ENCODE measurements at regions not wholly inside any gene's neighbourhood (a gene's known extent, or its start where the extent isn't known, plus 50 kb on each side); places are given as distances from the start of the nearest gene placed in this dataset.

DNA sequence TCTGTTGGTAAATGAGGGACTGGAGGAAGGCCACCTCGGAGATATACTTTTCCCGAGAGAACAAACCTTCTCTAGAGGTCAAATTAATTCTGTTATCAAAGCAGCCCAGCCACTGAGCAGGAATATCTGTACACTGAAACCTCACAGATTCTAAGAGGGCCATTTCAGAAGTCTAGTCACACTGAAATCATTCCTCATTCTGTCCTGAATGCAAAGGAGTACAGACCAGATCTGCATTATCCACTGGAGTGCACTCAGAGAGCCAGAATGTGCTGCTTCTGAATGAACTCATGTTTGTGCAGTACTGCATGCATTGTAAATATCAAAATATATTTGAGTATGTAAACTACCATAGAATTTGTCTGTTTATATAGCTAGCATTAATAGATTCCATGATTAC lies 278.3 kb upstream of the FSTL5 start:
- H3K4me3 ChIP-seq = no peak overlapping the region
- H3K27me3 ChIP-seq = no peaks in the 10 kb centered on the region
- H3K27ac ChIP-seq = no peak overlapping the region
- H3K36me3 ChIP-seq = no peaks in the 10 kb centered on the region
- H3K9me3 ChIP-seq (replicated peaks) = no peaks in the 10 kb centered on the region
- DNase-seq = no peak
- no peaks in the 10 kb centered on the region for H3K4me1 ChIP-seq

DNA sequence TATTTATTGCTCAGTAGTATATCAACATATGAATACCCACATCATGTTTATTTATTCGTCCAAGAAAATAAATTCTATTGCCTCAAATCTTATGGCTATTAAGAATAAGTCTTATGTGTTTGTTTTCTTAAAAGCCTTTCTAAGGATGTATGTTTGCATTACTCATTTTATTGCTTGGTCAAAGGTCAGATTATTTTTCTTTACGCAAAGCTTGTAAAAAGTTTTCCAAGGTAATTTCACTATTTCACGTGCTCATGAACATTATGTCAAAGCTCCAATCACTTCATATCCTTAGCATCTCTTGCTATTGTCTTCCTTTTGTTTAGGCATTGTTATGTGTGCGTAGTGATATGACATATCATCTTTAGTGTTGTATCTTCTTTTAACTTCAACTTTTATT lies 258.5 kb upstream of the FSTL5 start:
- no peaks in the 10 kb centered on the region for H3K4me1 ChIP-seq
- no peaks in the 10 kb centered on the region for H3K27me3 ChIP-seq
- H3K4me3 ChIP-seq = no peak overlapping the region
- no peak overlapping the region for H3K27ac ChIP-seq
- DNase-seq = no peak
- no peaks in the 10 kb centered on the region for H3K36me3 ChIP-seq
- H3K9me3 ChIP-seq (replicated peaks) = no peaks in the 10 kb centered on the region

DNA sequence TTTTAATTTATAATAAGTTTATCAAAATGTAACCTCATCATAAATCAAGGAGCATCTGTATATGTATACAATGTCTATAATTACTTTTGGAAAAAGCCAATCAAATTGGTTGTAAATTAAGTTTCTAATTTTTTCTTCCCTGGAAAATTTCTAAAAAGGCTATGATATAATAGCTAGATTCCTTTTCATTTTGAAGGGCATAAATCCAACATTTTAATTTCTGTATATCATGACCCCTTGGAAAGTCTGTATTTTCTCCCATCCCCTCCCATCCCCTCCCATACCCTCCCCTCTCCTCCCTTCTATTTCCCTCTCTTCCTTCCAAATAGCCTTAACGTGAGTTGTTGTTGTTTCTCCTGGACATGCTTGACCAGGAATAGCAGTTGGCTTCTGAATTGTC lies 247.1 kb upstream of the FSTL5 start:
- Histone ChIP-seq H3K36me3 (no peaks in the 10 kb centered on the region), H3K4me3 (no peak overlapping the region), H3K9me3 (replicated peaks) (no peaks in the 10 kb centered on the region), H3K27ac (no peak overlapping the region), H3K4me1 (no peaks in the 10 kb centered on the region), H3K27me3 (no peaks in the 10 kb centered on the region)
- no peak for DNase-seq

DNA sequence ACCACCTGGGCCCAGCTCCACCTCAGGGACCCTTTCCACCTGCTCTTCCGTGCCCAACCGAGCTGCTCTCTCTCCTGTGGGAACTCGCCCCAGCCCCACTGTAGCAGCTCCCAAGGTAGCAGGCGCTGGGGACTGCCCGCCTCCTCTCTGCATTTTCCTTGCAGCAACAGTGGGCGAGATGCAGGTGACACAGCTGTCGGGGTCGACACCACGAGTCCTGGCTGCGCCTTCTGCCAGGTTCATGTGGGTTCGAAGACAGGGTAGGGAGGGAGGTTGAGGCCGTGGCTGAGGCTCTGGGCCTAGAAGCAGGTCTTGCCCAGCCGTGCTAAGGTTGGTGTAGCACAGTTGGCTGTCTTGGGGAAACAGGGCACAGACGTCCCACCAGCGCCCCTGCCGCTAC lies 245.2 kb upstream of the FSTL5 start:
- DNase-seq = no peak
- H3K36me3 ChIP-seq = no peaks in the 10 kb centered on the region
- no peaks in the 10 kb centered on the region for H3K4me1 ChIP-seq
- no peak overlapping the region for H3K27ac ChIP-seq
- no peak overlapping the region for H3K4me3 ChIP-seq
- H3K9me3 ChIP-seq (replicated peaks) = no peaks in the 10 kb centered on the region
- H3K27me3 ChIP-seq = no peaks in the 10 kb centered on the region

DNA sequence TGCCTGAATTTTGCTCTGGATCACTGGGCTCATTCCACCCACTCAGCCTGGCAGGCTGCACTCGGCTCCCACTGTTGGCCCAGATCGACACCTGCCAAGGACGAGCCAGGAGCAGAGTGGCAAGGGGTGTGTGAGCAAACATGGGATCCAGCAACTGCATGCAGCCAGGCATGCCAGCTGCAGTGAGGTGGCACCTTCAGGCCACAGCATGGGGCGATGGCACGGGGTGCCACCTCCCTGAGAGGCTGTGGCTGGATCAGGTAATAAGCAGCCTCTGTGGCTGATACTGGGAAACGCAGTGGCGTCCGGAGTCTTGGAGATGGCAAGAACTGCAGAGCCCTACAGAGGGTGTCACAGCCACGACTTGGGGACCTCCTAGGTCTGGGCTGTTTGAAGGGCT lies 244.5 kb upstream of the FSTL5 start:
- H3K4me1 ChIP-seq = no peaks in the 10 kb centered on the region
- DNase-seq = no peak
- no peaks in the 10 kb centered on the region for H3K9me3 ChIP-seq (replicated peaks)
- H3K27ac ChIP-seq = no peak overlapping the region
- no peaks in the 10 kb centered on the region for H3K36me3 ChIP-seq
- H3K27me3 ChIP-seq = no peaks in the 10 kb centered on the region
- H3K4me3 ChIP-seq = no peak overlapping the region

DNA sequence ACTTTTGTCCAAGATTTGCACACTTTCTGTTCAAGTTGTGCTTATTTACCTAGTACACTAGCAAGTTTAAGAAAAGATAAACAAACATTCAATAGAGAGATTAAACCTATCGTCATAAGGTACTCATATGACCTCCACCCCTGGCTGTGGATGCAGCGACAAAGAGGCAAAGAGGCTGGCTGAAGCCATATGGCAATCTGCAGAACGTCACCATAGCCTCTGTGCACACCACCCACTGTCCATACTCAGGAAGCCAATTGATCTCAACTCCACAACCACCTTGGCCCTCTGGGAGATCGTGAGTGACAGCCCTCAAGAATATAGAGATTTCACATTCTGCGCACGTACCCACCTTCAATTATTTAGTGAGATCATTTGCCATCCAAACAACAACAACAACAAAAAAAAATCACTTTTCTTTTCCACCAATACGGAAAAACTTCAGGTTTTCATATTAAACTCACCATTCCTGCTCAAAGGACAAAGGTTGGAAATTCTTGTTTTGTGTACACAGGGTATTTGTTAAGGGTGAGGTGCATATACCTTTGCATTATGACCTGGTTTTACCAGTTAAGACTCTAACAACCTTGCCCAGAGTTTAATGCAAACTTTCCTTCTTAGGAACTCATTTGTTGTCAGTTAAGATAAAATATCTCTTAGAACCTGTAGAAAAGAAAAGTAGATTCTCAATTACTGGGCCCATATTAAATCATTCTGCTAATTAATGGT lies 243.0 kb upstream of the FSTL5 start:
- Histone ChIP-seq H3K4me3 (no peak overlapping the region), H3K27ac (no peak overlapping the region), H3K27me3 (no peaks in the 10 kb centered on the region), H3K36me3 (no peaks in the 10 kb centered on the region), H3K9me3 (replicated peaks) (no peaks in the 10 kb centered on the region), H3K4me1 (no peaks in the 10 kb centered on the region)
- DNase-seq = no peak

DNA sequence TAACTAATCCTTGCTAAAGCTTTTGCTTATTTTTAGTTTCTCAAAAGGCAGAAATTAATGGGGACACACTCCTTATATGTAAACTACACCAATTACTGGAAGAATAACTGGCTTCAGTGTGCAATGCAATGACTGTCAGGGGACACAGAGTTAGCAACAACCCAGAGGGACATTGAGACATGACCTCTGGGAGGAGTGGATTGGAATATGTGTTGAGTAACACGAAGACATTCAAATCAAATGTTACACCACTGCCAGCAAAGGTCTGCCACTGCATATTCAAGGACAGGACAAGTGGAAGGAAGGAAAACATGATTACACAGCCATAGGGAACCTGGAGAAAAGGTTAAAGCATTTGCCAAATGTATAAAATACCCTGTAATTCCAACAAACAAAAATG lies 240.1 kb upstream of the FSTL5 start:
- H3K4me3 ChIP-seq = no peak overlapping the region
- no peaks in the 10 kb centered on the region for H3K4me1 ChIP-seq
- DNase-seq = no peak
- H3K27ac ChIP-seq = no peak overlapping the region
- no peaks in the 10 kb centered on the region for H3K36me3 ChIP-seq
- H3K27me3 ChIP-seq = no peaks in the 10 kb centered on the region
- no peaks in the 10 kb centered on the region for H3K9me3 ChIP-seq (replicated peaks)

DNA sequence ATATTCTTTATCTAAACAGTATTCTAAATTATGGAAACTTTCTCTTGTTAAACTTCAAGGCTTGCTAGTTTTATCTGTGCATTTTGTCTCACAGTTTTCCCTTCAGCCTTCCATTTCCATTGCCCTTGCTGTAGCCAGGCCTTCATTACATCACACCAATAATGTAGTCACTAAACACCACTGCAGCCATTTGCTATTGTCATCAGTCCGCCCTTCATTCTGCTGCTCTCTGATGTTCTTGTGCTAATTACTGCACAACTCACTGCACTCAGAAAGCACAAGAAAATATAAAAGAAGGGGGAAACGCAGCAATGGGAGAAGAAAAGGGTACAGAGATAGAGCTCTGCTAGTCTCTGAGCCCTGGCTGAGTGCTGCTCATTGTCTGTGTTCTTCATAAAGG lies 239.6 kb upstream of the FSTL5 start:
- no peaks in the 10 kb centered on the region for H3K27me3 ChIP-seq
- no peaks in the 10 kb centered on the region for H3K9me3 ChIP-seq (replicated peaks)
- H3K4me1 ChIP-seq = no peaks in the 10 kb centered on the region
- no peak for DNase-seq
- no peak overlapping the region for H3K4me3 ChIP-seq
- H3K36me3 ChIP-seq = no peaks in the 10 kb centered on the region
- no peak overlapping the region for H3K27ac ChIP-seq

DNA sequence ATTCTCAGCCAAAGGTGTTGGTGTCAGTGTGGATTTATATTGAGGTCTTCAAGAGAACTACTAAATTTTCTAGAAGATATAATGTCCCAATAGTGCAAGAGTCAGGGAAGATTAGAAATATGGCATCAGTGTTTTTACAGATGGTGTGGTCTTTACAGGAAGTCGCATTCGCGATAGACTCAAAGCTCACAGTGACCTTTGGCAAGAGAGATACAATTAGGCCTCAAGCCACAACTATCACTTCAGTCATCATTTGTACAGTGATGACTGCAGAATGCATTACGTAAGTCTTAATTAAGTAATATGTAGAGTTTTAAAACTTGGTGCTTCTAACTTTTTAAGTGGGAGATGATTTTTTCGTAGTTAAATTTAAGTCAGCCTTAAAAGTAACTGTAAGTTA lies 237.2 kb upstream of the FSTL5 start:
- Histone ChIP-seq H3K36me3 (no peaks in the 10 kb centered on the region), H3K4me3 (no peak overlapping the region), H3K9me3 (replicated peaks) (no peaks in the 10 kb centered on the region), H3K27me3 (no peaks in the 10 kb centered on the region), H3K27ac (no peak overlapping the region), H3K4me1 (no peaks in the 10 kb centered on the region)
- DNase-seq = no peak

DNA sequence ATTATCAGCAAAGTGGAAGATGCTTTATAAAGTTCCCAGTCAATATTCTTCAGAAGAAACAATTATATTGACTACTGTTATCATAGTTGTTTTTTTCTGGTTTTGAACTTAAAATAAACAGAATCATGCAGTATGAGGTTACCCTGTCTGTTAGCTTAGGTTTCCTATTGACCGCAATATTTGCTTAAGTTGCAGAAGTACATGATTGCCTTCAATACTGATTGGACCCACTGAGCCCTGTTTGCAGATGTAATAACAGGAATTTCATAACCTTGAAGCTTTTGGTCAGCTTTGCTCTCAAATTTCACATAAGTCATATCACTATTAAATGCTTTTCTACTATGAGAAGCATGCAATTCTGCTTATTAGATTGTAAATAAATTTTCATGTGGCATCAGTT lies 229.1 kb upstream of the FSTL5 start:
- Histone ChIP-seq H3K4me3 (no peak overlapping the region), H3K9me3 (replicated peaks) (no peaks in the 10 kb centered on the region), H3K27ac (no peak overlapping the region), H3K4me1 (no peaks in the 10 kb centered on the region), H3K36me3 (no peaks in the 10 kb centered on the region), H3K27me3 (no peaks in the 10 kb centered on the region)
- DNase-seq = no peak

DNA sequence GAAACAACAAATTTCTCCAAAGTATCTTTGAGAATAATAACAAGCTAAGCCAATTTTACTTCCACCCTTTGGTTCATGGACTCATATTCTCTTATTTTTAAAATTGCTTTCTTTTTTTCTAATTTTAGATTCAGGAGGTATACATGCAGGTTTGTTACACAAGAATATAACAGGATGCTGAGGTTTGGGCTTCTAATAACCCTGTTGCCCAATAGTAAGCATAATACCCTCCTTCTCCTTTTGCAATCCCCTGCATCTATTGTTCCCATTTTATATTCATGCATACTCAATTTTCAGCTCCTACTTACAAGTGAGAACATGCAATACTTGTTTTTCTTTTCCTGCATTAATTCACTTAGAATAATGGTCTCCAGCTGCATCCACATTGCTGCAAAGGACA lies 202.3 kb upstream of the FSTL5 start:
- H3K27ac ChIP-seq = no peak overlapping the region
- no peak for DNase-seq
- H3K36me3 ChIP-seq = no peaks in the 10 kb centered on the region
- H3K4me1 ChIP-seq = no peaks in the 10 kb centered on the region
- H3K27me3 ChIP-seq = no peaks in the 10 kb centered on the region
- H3K4me3 ChIP-seq = no peak overlapping the region
- no peaks in the 10 kb centered on the region for H3K9me3 ChIP-seq (replicated peaks)

DNA sequence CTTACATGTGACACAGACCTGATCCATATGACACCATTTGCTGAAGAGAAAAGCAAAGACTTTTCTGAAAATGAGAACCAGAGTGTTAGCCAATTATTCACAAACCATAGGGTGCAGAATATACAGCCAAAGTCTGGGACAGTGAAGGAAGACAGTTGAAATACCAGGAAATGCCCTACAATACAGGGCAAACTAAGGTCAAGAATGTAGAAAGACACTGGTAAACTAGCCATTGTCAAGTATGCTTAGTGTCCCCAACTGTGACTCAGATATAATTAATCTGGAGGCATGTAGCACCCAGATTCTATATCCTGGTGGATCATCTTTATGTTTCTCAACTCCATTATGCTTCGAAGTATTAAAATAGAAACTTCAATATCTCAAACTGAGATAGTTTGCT lies 200.9 kb upstream of the FSTL5 start:
- no peaks in the 10 kb centered on the region for H3K27me3 ChIP-seq
- H3K4me1 ChIP-seq = no peaks in the 10 kb centered on the region
- no peak overlapping the region for H3K4me3 ChIP-seq
- H3K36me3 ChIP-seq = no peaks in the 10 kb centered on the region
- H3K27ac ChIP-seq = no peak overlapping the region
- DNase-seq = no peak
- no peaks in the 10 kb centered on the region for H3K9me3 ChIP-seq (replicated peaks)

DNA sequence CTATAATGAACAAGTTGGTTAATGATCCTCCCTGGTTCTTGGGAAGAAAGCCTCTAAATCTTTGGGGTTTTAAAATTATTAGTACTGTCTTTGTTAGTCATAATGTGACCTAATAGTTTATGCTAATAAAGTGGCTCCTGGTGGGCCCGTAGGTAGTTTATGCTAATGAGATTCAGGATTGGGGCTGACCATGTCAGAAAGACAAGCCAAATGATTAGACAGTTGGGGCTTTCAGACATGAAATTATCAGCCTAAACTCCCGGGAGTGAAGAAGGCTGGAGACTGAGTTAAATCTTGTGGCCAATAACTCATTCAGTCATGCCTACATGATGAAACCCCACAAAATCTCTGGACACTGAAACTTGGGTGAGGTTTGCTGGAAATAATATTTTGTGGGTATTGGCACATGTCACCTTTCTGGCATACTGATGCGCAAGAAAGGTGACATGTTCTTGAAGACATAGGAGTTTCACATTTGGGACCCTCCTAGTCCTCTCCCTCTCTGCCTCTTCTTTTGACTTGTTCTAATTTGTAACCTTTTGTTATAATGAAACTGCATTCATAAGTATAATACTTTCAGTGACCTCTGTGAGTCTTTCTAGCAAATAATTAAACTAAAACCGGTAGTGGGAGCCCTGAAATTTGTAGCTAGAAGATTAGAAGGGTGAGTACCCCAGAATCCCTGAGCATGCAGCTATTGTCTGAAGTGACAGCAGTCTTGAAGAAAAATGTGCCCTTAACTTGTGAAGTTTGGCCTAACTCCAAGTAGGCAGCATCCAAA lies 196.8 kb upstream of the FSTL5 start:
- no peak for DNase-seq
- no peaks in the 10 kb centered on the region for H3K36me3 ChIP-seq
- no peaks in the 10 kb centered on the region for H3K27me3 ChIP-seq
- H3K4me3 ChIP-seq = no peak overlapping the region
- no peaks in the 10 kb centered on the region for H3K9me3 ChIP-seq (replicated peaks)
- H3K27ac ChIP-seq = no peak overlapping the region
- H3K4me1 ChIP-seq = no peaks in the 10 kb centered on the region

DNA sequence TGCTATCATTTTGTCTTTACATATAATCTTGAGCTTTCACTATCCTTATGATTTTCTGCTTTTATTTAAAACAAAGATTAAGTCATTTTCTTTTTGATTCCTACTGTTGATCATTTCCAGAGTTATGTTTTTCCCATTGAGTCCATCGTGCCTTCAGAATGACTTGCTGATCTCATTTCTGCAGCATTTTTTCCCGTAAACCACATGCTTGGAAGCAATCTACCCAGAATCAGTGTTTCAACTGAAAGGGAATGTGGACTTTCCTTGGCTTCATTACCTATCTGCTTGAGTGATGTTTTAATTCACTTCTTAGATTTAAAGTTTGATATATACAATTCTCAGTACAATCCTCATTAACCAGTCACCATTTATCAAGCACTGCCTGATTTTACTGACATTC lies 192.4 kb upstream of the FSTL5 start:
- no peaks in the 10 kb centered on the region for H3K4me1 ChIP-seq
- no peak overlapping the region for H3K27ac ChIP-seq
- no peaks in the 10 kb centered on the region for H3K9me3 ChIP-seq (replicated peaks)
- no peaks in the 10 kb centered on the region for H3K27me3 ChIP-seq
- H3K36me3 ChIP-seq = no peaks in the 10 kb centered on the region
- DNase-seq = no peak
- no peak overlapping the region for H3K4me3 ChIP-seq

DNA sequence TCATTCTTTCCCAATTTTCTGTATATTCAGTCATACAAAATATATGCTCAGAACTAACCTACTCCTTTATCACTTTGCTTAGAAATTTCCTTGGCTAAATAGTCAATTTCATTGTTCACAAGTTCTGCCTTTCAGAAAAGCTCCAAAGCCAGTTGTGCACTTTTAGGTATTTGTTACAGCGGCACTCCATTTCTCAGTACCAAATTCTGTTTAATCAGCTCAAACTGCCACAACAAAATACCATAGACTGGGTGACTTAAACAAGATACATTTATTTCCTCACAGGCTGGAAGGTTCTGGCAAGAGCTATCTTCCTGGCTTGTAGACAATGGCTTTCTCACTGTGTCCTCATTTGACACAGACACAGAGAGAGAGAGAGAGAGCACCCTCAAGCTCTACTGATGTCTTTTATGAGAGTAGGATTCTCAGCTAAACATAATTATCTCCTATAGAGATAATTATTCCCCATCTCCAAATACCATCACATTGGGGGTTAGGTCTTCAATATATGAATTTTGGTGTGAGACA lies 188.8 kb upstream of the FSTL5 start:
- no peak overlapping the region for H3K4me3 ChIP-seq
- no peaks in the 10 kb centered on the region for H3K27me3 ChIP-seq
- no peaks in the 10 kb centered on the region for H3K4me1 ChIP-seq
- no peaks in the 10 kb centered on the region for H3K9me3 ChIP-seq (replicated peaks)
- no peak overlapping the region for H3K27ac ChIP-seq
- DNase-seq = no peak
- no peaks in the 10 kb centered on the region for H3K36me3 ChIP-seq

DNA sequence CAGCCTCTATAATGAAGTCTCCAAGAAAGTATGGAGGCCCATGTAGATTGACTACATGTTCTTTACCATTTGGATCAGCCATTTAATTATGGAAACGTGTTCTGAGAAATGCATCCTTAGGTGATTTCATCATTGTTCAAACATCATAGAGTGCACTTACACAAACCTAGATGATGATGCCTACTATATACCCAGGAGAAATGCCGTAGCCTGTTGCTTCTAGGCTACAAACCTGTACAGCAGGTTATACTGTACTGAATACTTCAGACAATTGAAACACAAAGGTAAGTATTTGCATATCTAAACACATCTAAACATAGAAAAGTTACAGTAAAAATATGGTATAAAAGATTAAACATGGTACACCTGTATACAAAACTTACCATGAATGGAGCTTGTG lies 186.5 kb upstream of the FSTL5 start:
- Histone ChIP-seq H3K27me3 (no peaks in the 10 kb centered on the region), H3K4me1 (no peaks in the 10 kb centered on the region), H3K36me3 (no peaks in the 10 kb centered on the region), H3K4me3 (no peak overlapping the region), H3K9me3 (replicated peaks) (no peaks in the 10 kb centered on the region), H3K27ac (no peak overlapping the region)
- no peak for DNase-seq
